Vagina (tissue), 2 donors: ENCODE measurements at regions not wholly inside any gene's neighbourhood (a gene's known extent, or its start where the extent isn't known, plus 50 kb on each side); places are given as distances from the start of the nearest gene placed in this dataset.

Experiments
- DNase-seq, 2 donors: peaks; one replicate each; pipeline ENCODE4 v3.0.0-alpha.2; 2017; ENCODE audit errors: extremely low spot score in 2 of 2
- H3K27ac ChIP-seq: fragments of 200-600 bp; sonication (generic); one replicate; pipeline ENCODE4 v1.5.1; 2019
- H3K27me3 ChIP-seq: fragments of 200-600 bp; sonication (generic); one replicate; pipeline ENCODE4 v1.5.1; 2019
- H3K36me3 ChIP-seq, 2 donors: fragments of 200-600 bp; sonication (generic); one replicate each; pipeline ENCODE4 v1.5.1; 2017 to 2019
- H3K4me1 ChIP-seq: fragments of 200-600 bp; sonication (generic); one replicate; pipeline ENCODE4 v1.5.1; 2019
- H3K4me3 ChIP-seq, 2 donors: fragments of 200-600 bp; sonication (generic); 1 replicate in 1 of 2; 2 replicates in 1 of 2; pipeline ENCODE4 v1.5.1; 2016 to 2019
- H3K9me3 ChIP-seq: fragments of 200-600 bp; sonication (generic); one replicate; pipeline ENCODE4 v1.5.1; 2019
- CTCF ChIP-seq, 3 experiments: fragments of 450-650 bp in 2 of 3; fragments of 200-600 bp in 1 of 3; sonication (generic) in 1 of 3; IDR thresholded peaks; one replicate each; pipeline ENCODE4 v1.5.1; 2017 to 2019; ENCODE audit warnings: antibody characterized with exemption in 3 of 3, mild to moderate bottlenecking in 2 of 3, moderate library complexity in 2 of 3
- POLR2A ChIP-seq, 2 donors: fragments of 450-650 bp; IDR thresholded peaks; one replicate each; pipeline ENCODE4 v1.6.1; 2017; ENCODE audit warnings: antibody characterized with exemption in 2 of 2, mild to moderate bottlenecking in 2 of 2, moderate library complexity in 2 of 2
- POLR2AphosphoS5 ChIP-seq, 2 donors: sonication (generic); formaldehyde crosslinking; IDR thresholded peaks; one replicate each; pipeline ENCODE4 v1.9.0; 2017; ENCODE audit warnings: antibody characterized with exemption in 2 of 2, mild to moderate bottlenecking in 2 of 2, low read depth in 1 of 2; ENCODE audit not compliant: insufficient read depth in 1 of 2
- intact Hi-C: fragments of 100-400 bp; cut with DNase I; formaldehyde crosslinking; loops from one replicate; pipeline ENCODE4 v1.15.1; 2023

- Histone ChIP-seq H3K9me3 (no peaks in the 10 kb centered on the region), H3K4me1 (no peaks in the 10 kb centered on the region), H3K27me3 (no peaks in the 10 kb centered on the region), H3K27ac (no peak overlapping the region), H3K36me3 (no peaks in the 10 kb centered on the region), H3K4me3 (no peak overlapping the region)
- intact Hi-C loops: no loop called here
- TF ChIP-seq POLR2AphosphoS5 (IDR thresholded peaks at IDR 0.05; ENCODE audit: insufficient read depth in 1 of 2, low read depth in 1 of 2) (no peak), POLR2A (IDR thresholded peaks at IDR 0.05) (no peak), CTCF (IDR thresholded peaks at IDR 0.05) (no peak)
- no peak for DNase-seq
Observed at GRCh38 chr21:18614303-18614702, 210.7 kb upstream of the TMPRSS15 start.

- no peak overlapping the region for H3K4me3 ChIP-seq
- no peaks in the 10 kb centered on the region for H3K27me3 ChIP-seq
- intact Hi-C loops: no loop called here
- no peak for DNase-seq
- TF ChIP-seq POLR2A (IDR thresholded peaks at IDR 0.05) (no peak), CTCF (IDR thresholded peaks at IDR 0.05) (no peak), POLR2AphosphoS5 (IDR thresholded peaks at IDR 0.05; ENCODE audit: insufficient read depth in 1 of 2, low read depth in 1 of 2) (no peak)
- H3K27ac ChIP-seq: no peak overlapping the region
- no peaks in the 10 kb centered on the region for H3K9me3 ChIP-seq
- H3K36me3 ChIP-seq: no peaks in the 10 kb centered on the region
- H3K4me1 ChIP-seq: no peaks in the 10 kb centered on the region
Observed at GRCh38 chr21:18617291-18617690, 213.7 kb upstream of the TMPRSS15 start.

GRCh38 chr21:18620436-18620835 is 216.9 kb upstream of the TMPRSS15 start:
- no peak for DNase-seq
- H3K9me3 ChIP-seq: no peaks in the 10 kb centered on the region
- H3K4me3 ChIP-seq: no peak overlapping the region
- no peak overlapping the region for H3K27ac ChIP-seq
- H3K27me3 ChIP-seq: no peaks in the 10 kb centered on the region
- intact Hi-C loops: loop anchor here (5.0 kb wide), 1 partner anchor 33 kb away; no protein-coding TSS in a partner anchor
- no peak for TF ChIP-seq POLR2A (IDR thresholded peaks at IDR 0.05)
- no peak for TF ChIP-seq CTCF (IDR thresholded peaks at IDR 0.05)
- no peak for TF ChIP-seq POLR2AphosphoS5 (IDR thresholded peaks at IDR 0.05; ENCODE audit: insufficient read depth in 1 of 2, low read depth in 1 of 2)
- H3K4me1 ChIP-seq: no peaks in the 10 kb centered on the region
- no peaks in the 10 kb centered on the region for H3K36me3 ChIP-seq

- Histone ChIP-seq H3K36me3 (no peaks in the 10 kb centered on the region), H3K4me3 (no peak overlapping the region), H3K27ac (no peak overlapping the region), H3K9me3 (no peaks in the 10 kb centered on the region), H3K27me3 (no peaks in the 10 kb centered on the region), H3K4me1 (no peaks in the 10 kb centered on the region)
- TF ChIP-seq CTCF (IDR thresholded peaks at IDR 0.05) (no peak), POLR2A (IDR thresholded peaks at IDR 0.05) (no peak), POLR2AphosphoS5 (IDR thresholded peaks at IDR 0.05; ENCODE audit: insufficient read depth in 1 of 2, low read depth in 1 of 2) (no peak)
- intact Hi-C loops: loop anchor here (5.0 kb wide), 1 partner anchor 35 kb away; no protein-coding TSS in a partner anchor
- no peak for DNase-seq
Observed at GRCh38 chr21:18622383-18622782, 218.8 kb upstream of the TMPRSS15 start.

GRCh38 chr21:18630446-18630845 is 226.9 kb upstream of the TMPRSS15 start:
- TF ChIP-seq POLR2A (IDR thresholded peaks at IDR 0.05) (no peak), CTCF (IDR thresholded peaks at IDR 0.05) (no peak), POLR2AphosphoS5 (IDR thresholded peaks at IDR 0.05; ENCODE audit: insufficient read depth in 1 of 2, low read depth in 1 of 2) (no peak)
- Histone ChIP-seq H3K27me3 (no peaks in the 10 kb centered on the region), H3K4me3 (no peak overlapping the region), H3K9me3 (no peaks in the 10 kb centered on the region), H3K4me1 (no peaks in the 10 kb centered on the region), H3K27ac (no peak overlapping the region), H3K36me3 (no peaks in the 10 kb centered on the region)
- DNase-seq: no peak
- intact Hi-C loops: no loop called here
